NT2/D1 (cell line): ENCODE measurements at regions not wholly inside any gene's neighbourhood (a gene's known extent, or its start where the extent isn't known, plus 50 kb on each side); places are given as distances from the start of the nearest gene placed in this dataset.

ENCODE experiments used
- YY1 ChIP-seq: IDR thresholded peaks from 2 replicates; pipeline ENCODE4 v1.6.1; 2011; ENCODE audit not compliant: insufficient read length, insufficient read depth
- ZNF274 ChIP-seq: IDR thresholded peaks from 2 replicates; pipeline ENCODE4 v1.6.1; 2011; ENCODE audit warnings: mild to moderate bottlenecking, low read depth, low read length

GRCh38 chr11:97445561-97445960 is 1055.7 kb downstream of the JRKL start:
- TF ChIP-seq YY1 = no peak
- TF ChIP-seq ZNF274 = no peak
